DLD1 (cell line): ENCODE measurements at regions not wholly inside any gene's neighbourhood (a gene's known extent, or its start where the extent isn't known, plus 50 kb on each side); places are given as distances from the start of the nearest gene placed in this dataset.

Experiments
- in situ Hi-C: cut with HindIII; loops from 2 replicates; pipeline ENCODE4 v1.10.0; 2017; ENCODE audit warnings: low sequenced_read_pairs

DNA sequence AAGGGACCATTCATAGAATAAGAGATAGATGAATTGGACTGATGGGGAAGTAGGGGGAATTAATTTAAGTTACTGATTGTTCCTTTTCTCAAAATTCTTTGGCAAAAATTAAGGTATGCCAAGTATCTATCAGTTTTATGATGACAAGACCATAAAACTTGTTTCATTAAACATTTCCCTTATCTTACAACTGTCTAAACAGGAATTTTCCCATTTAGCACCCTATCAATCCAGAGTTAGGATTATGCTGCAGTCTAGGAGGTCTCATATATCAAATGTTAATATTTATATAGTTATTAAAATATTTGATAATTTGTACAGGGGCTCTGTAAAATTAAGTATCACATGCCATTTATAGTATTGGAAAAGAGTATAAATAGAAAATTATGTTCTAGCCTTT lies 51.5 kb upstream of the ARID1B start:
- in situ Hi-C loops: no loop called here

- in situ Hi-C loops: no loop called here
Observed at GRCh38 chr6:156720691-156721685, 56.2 kb upstream of the ARID1B start.

- in situ Hi-C loops: no loop called here
Observed at GRCh38 chr6:156719720-156720563, 57.2 kb upstream of the ARID1B start.

- in situ Hi-C loops: no loop called here
Observed at GRCh38 chr6:156719395-156719719, 57.8 kb upstream of the ARID1B start.

- in situ Hi-C loops: no loop called here
Observed at GRCh38 chr6:156718647-156719394, 58.4 kb upstream of the ARID1B start.

GRCh38 chr6:156717542-156717941 lies 59.6 kb upstream of the ARID1B start:
- in situ Hi-C loops: no loop called here

GRCh38 chr6:156715839-156716238 lies 61.3 kb upstream of the ARID1B start:
- in situ Hi-C loops: no loop called here

- in situ Hi-C loops: no loop called here
Observed at GRCh38 chr6:156713548-156713947, 63.6 kb upstream of the ARID1B start.

DNA sequence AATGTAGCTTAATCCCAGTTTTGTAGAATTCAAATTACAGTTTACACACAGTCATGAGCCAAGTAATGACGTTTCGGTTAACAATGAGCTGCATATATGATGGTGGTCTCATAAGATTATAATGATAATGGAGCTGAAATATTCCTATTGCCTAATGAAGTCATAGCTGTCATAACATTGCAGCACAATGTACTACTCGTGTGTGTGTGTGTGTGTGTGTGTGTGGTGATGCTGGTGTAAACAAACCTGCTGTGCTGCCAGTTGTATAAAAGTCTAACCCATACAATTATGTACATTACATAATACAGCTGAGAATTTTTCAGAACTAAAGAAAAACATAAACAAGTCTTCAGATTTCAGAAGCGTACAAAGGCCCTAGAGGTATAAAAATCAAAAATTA lies 66.7 kb upstream of the ARID1B start:
- in situ Hi-C loops: no loop called here

DNA sequence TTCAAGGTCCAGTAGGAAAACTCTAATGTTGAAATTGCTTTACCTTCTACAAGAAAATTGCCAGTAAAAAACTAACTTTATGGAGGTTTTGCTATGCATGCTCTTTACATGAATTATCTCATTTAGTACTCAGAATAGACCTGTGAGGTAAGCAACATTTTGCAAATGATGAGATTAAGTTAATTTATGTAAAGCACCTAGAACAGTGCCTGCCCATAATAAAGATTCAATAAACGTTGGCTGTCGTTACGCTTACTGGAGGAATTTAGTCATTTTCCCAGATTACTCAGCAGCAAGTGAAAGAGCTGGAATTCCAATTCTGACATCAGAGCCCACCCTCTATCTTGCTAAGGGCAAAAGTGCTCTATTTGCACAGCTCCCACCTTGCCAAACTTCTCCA lies 69.4 kb upstream of the ARID1B start:
- in situ Hi-C loops: no loop called here

DNA sequence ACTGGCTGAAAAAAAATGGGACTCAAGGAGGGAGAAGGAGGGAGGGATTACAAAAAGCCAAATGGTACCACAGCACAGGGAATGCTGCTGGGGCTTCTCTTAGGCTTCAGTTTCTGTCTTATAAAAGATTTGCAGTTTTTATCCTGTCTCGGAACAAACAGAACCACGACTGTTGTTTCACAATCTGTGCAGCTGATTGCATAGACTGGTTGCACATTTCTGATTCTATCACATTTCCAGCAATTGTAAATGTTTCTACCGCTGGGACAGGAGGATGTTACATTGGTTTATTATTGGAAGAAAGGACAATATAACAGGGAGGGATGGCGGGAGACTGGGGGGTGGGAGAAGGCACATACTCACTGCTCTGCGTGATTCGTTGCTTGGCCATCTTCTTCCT lies 73.5 kb upstream of the ARID1B start:
- in situ Hi-C loops: no loop called here

DNA sequence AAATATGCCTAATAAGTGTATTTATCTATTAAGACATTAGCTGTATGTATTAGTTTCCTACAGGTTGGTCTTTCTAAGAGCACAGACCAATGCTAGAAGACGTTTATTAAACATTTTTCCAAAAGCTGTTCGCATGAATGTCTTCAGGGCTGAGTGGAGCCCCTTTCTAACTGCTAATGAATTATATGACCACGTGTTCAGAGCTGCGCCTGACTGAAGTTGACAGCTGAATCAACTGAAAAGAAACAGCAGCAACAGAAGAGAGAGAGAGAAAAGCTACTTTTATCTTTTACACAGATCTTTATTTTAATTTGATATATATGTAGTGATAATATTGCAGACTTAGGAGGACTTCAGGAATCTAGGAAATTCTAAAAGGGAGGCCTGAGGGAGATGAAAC lies 75.2 kb upstream of the ARID1B start:
- in situ Hi-C loops: no loop called here

DNA sequence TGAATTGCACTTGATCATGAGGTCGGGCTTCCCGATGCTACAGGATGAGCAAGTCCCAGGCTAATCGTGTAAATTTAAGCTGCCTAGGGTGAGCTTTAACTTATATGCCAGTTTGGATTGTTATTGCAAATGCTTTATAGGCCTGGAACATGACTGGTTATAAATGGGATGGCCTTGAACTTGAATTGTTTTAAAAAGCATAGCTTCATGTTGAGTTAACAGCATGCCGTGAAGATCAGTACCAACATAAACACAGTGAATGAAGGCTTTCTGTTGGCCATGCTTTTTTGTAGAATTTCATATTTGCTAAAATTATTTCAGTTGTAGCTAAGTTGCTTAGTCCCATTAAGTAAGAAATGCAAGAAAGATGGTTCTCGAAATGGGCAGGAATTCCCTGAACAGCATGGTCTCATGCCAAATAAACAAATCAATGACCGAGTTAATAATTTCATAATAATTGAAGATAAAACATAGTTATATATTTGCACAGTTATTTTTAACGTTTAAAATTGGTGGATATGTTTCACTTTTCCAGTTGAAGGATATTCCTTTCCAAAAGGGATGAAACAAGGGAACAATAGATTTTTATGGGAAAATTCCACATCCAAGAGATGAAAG lies 76.6 kb upstream of the ARID1B start:
- in situ Hi-C loops: no loop called here

GRCh38 chr6:156699935-156700334 lies 77.2 kb upstream of the ARID1B start:
- in situ Hi-C loops: no loop called here

GRCh38 chr6:156699017-156699421 lies 78.2 kb upstream of the ARID1B start:
- in situ Hi-C loops: no loop called here

- in situ Hi-C loops: no loop called here
Observed at GRCh38 chr6:156698239-156699016, 78.8 kb upstream of the ARID1B start.

DNA sequence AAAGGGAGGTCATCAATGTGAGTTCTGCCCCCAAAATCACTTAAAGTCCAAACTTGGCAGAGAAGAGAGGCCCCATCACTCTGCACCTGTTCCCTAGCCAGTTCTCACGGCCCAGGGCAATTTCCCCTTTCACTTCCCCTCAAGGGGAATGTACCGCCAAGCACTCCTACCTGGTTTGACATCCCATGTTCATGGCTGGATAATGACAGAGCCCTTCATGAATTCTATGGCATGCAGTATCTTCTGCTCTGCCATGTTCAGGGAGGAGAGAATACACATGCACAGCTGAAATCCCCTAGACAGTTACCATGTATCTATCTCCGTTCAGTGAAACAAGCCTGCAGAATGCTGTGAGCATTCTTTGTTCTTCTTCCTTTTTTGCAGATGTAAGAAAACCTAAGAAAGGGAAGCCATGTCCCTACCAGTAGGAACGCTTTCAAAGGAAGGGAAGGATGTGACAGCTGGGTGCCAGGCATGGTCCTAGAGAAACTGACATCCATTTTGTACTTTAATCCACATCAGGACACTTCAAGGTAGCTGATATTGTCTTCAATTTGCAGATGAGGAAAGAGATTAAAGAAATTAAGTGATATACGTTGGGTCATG lies 79.8 kb upstream of the ARID1B start:
- in situ Hi-C loops: no loop called here

DNA sequence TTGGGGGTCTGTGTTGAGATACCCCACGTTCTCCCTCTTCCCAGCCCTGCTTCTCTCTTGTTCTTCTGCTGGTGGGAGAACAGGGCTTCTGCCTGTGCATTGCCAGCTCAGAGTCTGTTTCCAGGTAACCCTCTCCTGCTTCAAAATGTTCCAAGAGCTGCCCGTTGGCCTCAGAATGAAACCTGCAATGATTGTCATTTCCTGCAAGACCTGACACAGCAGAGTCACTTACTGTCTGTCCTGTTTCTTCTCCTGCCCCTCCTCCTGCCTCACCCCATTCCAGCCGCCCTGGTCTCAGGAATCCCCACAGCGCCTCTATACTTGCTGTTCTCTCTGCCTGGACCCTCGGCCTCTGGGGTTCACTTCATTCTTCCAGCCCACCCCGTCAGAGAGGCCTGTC lies 81.4 kb upstream of the ARID1B start:
- in situ Hi-C loops: no loop called here

GRCh38 chr6:156694679-156695078 lies 82.5 kb upstream of the ARID1B start:
- in situ Hi-C loops: no loop called here

- in situ Hi-C loops: no loop called here
Observed at GRCh38 chr6:156691018-156691417, 86.2 kb upstream of the ARID1B start.
